ENCODE measurements at regions not wholly inside any gene's neighbourhood (a gene's known extent, or its start where the extent isn't known, plus 50 kb on each side); places are given as distances from the start of the nearest gene placed in this dataset.
"Not testable (repeated sequence)": the region's sequence is repeated elsewhere in the genome, so short reads cannot be mapped to it uniquely, and the experiment has no call there.

DNA sequence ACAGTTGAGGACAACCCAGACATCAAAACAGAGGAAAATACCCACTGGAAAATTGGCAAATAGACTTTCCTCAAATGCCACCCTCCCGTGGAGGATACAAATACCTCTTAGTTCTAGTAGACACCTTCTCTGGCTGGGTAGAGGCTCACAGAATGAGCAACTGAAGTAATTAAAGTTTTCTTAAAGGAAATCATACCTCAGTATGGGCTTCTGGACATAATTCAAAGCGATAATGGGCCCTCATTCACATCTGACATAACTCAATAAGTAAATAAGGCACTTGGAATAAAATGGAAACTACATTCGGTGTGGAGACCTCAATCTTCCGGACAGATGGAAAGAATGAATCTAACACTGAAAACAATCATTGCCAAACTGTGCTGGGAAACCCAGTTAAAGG is 115.2 kb upstream of the PLCL2 start:
- DNase-seq (ENCODE audit: low spot score) = no peak

DNA sequence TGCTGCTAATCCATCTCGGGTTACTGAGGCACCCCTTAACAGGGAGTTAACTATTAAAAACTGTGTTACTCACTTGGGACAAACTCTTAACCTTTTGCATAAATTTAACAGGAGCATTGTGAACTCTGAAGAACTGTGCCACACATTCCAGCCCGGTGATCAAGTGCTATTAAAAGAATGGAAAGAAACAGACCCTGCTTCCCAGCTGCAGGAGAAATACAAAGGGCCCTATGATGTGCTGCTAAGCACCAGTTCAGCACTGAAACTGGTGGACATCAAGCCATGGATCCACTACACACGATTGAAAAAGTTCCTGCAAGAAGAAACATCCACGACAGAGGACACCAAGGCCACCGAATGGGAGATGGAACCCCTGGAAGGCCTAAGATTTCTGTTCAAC is 114.7 kb upstream of the PLCL2 start:
- DNase-seq (ENCODE audit: low spot score) = no peak

DNA sequence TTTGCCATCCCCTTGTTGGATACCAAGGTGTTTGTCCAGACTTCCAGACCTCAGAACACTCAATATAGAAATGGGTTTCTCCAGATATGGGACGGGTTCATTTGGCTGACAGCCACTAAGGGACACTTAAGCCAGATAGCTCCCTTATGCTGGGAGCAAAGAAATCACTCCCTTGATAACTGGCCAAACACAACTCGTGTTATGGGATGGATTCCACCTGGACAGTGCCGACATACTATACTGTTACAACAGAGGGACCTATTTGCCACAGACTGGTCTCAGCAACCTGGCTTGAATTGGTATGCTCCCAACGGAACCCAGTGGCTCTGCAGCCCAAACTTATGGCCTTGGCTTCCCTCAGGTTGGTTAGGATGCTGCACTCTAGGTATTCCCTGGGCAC is 114.0 kb upstream of the PLCL2 start:
- no peak for DNase-seq (ENCODE audit: low spot score)

DNA sequence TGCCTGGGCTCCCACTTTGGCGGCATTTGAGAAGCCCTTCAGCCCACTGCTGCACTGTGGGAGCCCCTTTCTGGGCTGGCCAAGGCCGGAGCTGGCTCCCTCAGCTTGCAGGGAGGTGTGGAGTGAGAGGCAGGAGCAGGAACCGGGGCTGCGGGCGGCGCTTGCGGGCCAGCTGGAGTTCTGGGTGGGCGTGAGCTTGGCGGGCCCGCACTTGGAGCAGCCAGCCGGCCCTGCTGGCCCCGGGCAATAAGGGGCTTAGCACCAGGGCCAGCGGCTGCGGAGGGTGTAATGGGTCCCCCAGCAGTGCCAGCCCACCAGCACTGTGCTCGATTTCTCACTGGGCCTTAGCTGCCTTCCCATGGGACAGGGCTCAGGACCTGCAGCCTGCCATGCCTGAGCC is 111.2 kb upstream of the PLCL2 start:
- DNase-seq (ENCODE audit: low spot score) = not testable (repeated sequence)

DNA sequence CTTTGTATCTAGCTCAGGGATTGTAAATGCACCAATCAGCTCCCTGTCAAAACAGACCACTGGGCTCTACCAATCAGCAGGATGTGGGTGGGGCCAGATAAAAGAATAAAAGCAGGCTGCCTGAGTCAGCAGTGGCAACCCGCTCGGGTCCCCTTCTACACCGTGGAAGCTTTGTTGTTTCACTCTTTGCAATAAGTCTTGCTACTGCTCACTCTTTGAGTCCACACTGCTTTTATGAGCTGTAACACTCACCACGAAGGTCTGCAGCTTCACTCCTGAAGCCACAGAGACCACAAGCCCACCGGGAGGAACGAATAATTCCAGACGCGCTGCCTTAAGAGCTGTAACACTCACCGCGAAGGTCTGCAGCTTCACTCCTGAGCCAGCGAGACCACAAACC is 110.2 kb upstream of the PLCL2 start:
- DNase-seq (ENCODE audit: low spot score) = not testable (repeated sequence)

DNA sequence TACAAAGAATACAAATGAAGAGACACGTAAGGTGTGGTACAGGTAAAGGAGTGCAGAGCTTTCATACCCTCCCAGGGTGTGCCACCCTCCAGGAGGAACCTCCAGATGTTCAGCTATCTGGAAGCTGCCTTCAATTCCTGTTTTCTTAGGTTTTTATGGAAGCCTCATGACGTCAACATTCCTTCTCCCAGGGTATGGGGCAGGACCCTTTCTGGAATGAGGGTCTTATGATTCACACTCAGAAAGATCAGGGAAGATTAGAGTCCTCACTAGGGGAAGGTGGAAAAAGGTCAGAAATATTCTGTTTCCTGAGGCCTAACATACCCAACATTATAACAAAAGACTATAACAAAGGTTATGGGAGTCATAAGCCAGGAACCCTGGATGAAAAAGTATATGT is 99.8 kb upstream of the PLCL2 start:
- DNase-seq (ENCODE audit: low spot score) = no peak

DNA sequence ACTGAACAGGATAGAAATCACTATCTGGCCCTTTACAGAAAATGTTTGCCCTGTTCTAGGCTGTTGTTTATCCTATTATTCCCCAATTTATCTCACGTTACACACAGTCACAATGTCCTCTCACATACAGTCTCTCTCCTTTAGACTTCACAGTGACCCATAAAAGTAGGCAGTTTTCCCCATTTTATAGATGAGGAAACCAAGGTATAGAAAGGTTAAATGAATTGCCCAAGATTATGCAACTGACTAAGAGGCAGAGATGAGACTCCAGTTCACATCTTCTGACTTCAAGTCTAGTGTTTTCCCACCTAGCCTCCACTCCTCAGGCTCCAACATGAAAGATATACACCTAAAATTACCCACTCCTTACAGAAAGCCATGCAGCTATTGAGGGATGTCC is 99.3 kb upstream of the PLCL2 start:
- DNase-seq (ENCODE audit: low spot score) = no peak

DNA sequence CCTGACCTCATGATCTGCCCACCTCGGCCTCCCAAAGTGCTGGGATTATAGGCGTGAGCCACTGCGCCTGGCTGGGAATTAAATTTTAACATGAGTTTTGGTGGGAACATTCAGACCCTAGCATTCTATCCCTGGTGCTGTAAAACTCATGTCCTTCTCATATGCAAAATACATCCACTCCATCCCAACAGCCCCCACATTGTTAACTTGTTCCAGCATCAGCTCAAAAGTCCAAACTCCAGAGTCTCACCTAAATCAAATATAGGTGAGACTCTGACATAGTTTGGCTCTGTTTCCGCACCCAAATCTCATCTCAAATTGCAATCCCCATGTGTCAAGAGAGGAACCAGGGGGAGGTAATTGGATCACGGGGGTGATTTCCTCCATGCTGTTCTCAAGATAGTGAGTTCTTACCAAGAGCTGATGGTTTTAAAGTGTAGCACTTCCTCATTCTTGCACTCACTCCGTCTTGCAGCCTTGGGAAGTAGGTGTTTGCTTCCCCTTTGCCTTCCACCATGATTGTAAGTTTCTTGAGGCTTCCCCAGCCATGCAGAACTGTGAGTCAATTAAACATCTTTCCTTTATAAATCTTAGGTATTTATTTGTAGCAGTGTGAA is 96.2 kb upstream of the PLCL2 start:
- no peak for DNase-seq (ENCODE audit: low spot score)

DNA sequence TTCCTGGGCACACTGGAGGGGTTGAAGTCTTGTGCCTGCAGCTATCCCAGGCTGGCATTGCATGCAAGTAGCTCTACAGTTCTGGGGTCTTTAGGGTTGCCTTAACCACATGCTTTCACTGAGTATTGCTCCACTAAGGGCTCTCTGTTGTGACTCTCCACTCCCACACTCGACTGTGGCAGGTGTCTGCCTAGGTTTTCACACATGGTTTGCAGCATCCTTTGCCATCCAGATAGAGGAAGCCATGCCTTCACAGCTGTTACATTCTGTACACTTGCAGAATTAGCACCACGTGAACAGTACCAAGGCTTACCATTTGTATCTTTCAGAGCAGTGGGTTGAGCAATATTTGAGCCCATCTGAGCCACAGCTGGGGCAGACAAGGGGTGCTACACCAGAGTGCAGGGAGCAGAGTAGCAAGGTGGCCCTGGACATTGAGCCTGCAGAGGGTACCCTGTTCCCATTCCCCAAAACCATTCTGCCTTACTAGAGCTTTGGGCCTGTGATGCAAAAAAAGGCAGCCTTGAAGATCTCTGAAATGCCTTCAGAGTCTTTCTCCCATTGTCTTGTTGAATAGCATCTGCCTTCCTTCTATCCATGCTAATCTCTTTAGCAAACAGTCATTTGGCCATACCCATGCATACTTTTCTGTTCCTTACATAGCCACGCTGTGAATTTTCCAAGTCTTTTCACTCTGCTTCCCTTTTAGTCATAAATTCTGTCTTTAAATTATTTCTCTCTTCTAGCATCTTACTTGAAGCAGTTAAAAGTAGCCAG is 95.2 kb upstream of the PLCL2 start:
- DNase-seq (ENCODE audit: low spot score) = no peak

DNA sequence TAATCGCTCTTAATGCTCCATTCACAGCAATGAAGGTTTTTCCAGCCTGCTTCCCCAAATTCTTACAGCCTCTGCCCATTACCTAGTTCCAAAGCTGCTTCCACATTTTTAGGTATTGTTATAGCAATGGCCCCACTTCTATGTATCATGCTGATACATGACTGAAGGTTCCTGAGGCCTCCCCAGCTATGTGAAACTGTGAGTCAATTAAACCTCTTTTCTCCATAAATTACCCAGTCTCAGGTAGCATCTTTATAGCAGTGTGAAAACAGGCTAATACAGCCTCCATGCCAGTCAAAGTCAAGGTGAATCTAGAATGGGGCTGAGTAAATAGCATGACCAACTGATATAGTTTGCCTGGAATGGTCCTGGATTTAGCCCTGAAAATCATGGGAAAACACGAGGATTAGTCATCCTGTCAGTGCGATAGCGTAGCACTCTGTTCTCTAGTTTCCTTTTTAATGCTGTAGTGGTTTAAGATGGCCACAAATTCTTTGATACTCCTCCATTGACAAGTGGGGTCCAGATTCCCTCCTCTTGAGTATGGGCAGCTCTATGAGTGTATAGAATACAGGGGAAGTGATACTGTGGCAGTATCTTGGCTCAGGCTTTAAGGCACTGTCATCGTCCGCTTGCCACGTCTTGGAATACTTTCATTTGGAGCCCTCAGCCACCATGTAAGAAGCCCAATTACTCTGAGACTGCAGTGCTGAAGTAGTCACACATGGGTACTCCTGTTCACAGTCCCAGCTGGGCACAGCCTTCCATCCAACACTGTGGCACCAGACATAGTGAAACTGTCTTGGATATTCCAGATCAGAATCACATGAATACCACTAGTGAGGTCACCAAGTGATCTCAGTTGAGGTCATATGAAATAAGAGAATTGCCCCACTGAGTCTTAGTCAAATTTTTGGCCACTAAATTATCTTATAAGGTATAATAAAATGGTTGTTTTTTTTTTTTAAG is 94.0 kb upstream of the PLCL2 start:
- no peak for DNase-seq (ENCODE audit: low spot score)

DNA sequence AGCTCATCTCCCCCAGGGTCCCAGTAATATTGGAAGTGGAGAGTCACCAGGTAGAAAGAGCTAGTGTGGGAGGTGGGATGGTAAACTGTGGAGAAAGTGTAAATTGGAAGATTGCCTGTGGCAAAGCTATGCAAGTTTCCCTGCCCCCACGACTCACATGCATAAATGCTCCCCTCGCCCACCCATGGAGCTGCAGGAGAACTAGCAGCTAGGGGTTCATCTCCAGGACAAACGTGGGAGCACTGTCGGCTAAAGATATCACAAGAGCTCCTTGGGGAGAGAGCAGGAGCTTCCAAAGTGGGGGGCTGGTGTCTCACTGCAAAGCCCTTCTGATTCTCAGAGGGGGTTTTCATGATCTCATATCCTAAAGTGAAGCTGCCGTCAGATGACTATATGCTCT is 91.4 kb upstream of the PLCL2 start:
- no peak for DNase-seq (ENCODE audit: low spot score)

DNA sequence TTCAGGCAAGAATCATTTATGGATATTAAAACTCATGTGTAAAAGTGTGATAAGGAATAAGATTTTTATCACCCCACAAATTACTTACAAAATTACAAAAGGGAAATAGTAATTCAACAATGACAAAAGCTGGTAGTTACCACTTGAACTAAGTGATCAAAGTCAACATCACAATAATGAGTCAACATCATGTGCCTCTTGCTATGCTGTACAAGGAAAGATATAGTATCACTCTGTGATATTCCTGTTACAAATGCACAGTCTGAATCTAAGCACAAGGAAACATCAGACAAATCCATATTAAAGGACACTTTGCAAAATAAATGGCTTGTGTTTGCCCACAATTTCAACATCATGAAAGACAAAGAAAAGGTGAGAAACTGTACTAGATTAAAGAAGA is 90.5 kb upstream of the PLCL2 start:
- DNase-seq (ENCODE audit: low spot score) = no peak

DNA sequence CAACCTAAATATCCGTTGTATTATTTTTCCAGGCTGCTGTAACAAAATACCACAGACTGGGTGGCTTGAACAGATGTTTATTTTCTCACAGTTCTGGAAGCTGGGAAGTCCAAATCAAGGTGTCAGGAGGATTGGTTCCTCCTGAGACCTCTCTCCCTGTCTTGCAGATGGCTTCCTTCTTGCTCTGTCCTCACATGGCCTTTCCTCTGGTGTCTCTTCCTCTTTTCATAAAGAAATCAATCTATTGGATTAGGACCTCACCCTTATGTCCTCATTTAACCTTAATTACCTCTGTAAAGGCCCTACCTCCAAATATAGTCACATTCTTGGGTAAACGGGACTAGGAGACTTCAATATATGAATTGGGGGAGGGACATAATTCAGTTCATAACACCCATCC is 89.2 kb upstream of the PLCL2 start:
- DNase-seq (ENCODE audit: low spot score) = no peak

DNA sequence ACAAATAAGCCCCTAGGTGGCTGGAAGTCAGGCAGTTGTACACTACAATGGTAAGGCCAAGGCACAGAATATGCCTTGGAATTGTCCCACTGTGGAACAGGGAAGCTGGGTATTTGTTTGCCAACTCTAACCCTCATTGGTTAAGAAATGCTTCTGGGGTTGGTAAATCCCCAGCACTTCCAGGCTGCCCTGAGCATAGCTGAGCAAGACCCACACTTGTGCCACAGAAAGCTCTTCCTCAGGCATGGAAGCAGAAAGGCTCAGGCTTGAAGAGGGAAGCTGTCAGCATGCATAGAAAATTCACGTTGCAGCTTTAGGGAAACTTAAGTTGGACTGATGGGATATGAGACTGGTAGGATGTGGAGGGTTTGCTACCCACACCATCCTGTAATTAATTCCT is 86.9 kb upstream of the PLCL2 start:
- DNase-seq (ENCODE audit: low spot score) = no peak

DNA sequence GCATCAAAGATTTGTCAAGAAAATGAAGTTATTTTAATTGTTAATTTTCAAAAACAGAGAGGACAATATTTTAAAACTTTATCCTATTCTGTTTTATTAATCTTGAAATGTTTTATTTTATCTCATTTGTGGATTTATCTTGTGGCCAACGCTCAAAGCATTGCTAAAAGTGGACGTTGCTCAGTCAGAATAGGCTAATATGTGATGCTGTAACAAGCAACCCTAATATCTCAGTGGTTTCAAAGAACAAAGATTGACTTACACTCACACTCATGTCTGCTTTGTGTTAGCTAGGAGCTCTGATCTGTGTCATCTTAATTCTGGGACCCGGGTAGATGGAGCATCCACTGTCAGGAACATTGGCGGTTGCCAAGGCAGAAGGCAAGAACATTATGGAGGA is 86.0 kb upstream of the PLCL2 start:
- no peak for DNase-seq (ENCODE audit: low spot score)

DNA sequence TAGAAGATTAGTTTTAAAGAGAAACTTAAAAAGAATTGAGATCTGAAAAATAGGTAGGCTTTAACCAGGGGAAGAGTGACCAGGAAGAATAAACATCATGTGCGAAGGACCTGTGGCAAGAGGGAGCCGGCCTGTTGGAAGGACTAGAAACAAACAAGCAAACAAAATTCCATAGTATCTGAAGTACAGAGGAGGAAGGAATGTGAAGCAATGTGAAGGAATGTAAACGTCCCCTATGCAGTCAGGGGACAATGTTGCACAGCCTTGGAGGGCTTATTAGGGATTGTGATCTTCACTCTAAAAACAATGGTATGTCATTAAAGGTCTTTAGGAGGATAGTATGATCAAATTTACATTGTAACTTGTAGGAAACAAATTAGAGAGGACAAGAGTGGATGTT is 84.4 kb upstream of the PLCL2 start:
- DNase-seq (ENCODE audit: low spot score) = no peak

DNA sequence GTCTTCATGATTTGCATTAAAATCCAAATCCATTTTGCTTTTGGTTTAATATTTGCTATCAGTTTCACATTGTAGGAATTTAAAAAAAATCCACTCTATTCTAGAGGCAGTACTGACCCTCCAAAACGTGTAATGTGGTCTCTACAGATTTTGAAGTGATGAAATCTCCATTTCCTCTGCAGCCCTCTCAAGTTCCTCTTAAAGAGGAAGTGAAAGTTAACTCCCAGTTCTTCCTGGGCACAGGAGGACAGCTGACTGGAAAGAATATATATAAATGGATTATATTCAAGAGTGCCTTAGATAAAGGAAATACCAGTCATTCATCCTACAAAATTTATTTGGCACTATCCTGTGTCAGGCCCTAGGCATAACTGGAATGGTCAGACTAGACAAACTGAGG is 83.5 kb upstream of the PLCL2 start:
- no peak for DNase-seq (ENCODE audit: low spot score)

DNA sequence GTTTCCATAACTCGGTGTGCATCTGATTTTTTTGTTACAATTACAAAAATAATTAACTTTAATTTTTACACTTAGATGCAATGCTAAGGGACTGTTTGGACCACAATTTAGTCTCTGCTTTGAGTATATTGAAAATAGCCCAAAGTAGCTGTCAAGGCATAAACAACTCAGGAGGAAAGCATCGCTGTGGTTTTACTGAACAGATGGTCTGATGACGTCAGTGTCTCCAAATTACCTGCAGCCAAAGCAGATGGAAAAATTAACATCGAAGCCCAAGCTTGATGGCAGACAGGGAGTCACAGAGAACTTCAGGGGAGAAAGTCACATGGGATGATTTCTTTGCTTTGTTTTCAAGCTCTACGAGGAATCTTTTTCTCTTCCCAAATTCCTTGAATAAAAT is 83.1 kb upstream of the PLCL2 start:
- DNase-seq (ENCODE audit: low spot score) = no peak

DNA sequence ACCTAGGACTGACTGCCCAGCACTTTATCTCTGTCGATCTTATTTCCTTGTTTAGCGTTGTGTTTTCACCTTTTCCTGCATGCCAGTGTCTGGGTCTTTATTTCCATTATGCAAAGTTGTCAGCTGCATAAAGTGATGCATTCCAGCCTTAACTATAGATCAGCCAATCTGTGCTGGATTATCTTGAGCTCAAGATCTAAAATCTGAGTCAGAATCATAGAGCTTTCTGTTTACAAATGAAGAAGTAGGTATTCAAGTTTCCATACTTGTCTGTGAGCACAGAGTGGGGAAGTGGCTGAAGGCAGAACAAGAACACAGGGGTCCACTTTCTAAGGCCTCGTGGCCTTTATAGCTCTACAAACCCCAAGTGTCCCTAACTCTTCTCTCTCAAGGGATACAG is 82.4 kb upstream of the PLCL2 start:
- no peak for DNase-seq (ENCODE audit: low spot score)

DNA sequence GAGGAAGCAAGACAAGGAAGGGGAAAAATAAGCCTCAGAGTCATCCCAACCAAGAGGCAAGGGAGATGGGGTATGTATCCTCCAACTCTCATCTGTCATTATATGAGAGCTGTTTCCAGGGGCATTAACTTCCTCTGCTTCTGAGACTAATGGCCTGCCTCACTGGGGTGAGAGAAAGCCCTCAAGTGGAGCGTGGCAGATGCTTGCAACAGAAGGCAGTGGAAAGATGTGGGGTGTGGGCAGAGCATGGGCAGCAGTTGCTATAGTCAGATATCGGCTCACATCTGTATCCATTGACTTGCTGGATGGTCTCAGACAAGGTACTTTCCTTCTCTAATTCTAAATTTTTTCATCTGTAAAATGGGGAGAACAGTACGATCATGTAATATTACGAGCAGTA is 81.7 kb upstream of the PLCL2 start:
- no peak for DNase-seq (ENCODE audit: low spot score)

DNA sequence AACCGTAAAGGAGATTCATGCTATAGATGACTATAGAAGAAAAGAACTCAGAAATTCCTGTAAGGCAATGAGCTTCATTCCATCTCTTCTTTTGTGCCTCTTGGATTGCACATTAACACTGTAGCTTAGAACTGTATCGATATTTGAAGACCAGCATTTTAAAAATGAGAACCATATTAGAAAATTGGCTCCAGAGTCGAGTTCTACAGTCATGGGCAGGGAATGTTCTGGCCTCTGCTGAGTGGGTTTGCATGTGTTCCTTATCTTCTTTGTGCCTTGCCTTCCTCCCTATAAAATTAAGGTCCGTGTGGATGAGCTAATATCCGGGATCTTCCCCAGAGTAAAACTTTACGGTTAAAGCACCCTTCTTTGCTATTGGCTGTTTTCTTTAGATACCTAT is 77.4 kb upstream of the PLCL2 start:
- no peak for DNase-seq (ENCODE audit: low spot score)

DNA sequence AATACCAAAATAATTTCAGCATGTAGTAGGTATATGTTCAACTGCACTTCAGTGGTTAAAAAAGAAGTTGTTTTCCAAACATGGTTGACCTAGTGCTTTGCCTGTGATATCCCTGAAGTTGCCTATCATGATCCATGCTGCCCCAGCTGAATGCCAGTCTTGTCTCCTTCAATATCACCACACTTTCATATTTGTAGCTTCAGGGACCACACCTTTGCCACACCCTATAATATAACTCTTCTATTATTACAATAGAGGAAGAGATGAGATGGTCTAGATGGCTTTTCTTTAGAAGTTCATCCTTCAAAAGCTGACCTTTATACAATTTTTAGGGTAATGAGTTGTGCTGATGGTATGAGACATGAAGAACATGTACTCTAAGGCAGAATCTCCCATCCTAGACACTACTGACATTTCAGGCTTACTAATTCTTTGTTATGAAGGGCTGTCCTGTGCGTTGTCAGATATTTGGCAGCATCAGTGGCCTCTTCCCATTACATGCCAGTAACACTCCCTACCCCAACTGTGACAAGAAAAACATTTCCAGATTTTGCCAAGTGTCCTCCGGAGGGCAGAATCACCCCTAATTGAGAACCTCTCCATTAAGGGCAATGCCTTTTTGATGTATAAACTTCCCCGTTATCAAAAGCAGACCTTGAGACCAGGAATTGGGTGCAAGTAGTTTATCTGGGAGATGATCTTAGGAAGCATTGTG is 76.2 kb upstream of the PLCL2 start:
- DNase-seq (ENCODE audit: low spot score) = no peak
